ENCODE measurements at regions not wholly inside any gene's neighbourhood (a gene's known extent, or its start where the extent isn't known, plus 50 kb on each side); places are given as distances from the start of the nearest gene placed in this dataset.

DNA sequence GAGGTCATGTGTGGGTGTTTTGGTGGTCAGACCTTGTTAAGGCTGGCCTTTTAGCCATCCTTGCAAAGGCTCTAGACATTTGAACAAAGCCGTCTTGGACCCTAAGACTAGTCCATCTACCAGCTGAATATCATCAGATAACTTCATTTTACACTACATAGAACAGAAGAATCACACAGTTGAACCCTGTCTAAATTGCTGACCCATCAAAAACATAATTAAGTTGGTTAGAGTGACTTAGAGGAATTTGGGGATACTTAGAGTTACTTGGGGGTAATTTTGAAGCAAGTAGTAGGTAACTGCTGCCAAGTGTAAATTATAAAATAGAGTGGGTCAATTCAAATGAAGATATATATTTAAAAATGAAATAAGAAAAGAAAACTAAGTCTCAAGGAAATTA lies 102.9 kb upstream of the ADGRL4 start:
- DNase-seq = no peak

DNA sequence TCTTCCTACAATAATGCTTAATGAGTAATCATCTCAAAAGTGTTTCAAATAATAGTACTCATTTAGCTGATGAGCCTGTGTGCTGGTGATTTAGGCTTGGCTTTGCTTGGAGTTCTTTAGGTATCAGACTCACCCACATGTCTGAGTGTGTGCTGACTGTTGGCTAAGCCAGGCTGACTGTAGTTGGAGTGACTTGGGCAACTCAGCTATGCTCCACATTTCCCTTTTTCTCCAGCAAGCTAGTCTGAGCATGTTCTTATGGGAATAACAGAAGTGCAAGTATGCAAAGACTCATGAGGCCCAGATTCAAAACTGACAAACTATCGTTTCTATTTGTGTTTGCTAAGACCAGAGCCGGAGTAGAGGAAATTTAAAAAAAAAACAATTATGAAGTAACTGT lies 99.0 kb upstream of the ADGRL4 start:
- no peak for DNase-seq

DNA sequence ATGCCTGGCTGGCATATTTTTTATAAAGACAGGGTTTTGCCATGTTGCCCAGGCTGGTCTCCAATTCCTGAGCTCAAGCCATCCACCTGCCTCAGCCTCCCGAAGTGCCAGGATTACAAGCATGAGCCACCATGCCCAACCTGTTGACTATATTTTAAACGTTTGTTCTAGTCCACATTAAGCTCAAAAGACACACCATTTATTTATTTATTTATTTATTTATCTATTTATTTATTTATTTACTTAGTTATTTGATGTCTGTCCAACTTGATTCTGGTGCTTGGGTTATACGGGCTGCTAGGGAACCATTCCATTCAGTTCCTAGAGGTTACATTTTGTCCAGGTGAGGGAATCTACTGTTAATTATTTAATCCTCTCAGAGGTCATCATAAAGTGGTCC lies 98.1 kb upstream of the ADGRL4 start:
- DNase-seq = no peak

DNA sequence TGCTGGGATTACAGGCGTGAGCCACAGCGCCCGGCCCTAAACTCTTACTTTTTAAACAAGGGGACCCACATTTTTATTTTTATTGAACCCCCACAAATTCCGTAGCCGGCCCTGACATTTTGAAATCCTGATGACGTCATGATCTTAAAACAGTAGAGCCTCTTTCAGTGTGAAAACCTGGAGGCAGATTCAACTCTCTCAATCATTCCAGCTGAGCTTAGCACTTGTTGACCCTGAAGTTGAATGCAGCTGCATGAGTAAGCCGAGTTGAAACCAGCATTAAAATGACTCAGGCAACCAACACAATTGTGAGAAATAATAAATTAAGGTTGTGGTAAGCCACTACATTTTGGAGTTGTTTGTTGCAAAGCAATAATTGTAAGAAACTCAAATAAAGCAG lies 93.9 kb upstream of the ADGRL4 start:
- DNase-seq = no peak

- no peak for DNase-seq
These were observed 84.5 kb upstream of the ADGRL4 start for GRCh38 chr1:79090985-79091384.

DNA sequence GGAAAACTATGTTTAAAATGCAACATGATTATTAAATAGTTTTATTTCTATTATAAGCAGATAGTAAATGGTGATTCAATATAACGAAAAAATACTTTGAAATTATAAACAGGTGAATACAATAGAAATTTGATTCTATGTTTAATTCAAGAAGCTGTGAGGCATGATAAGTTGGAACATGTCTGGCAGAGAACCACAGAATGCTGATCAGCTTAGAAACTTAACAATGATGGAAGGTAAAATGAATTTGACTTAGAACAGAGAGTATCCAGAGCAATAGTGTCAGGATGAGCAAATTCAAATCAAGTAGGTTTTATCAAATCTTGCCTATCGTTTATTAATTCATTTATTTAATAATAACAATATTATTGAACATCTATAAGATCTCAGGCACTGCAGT lies 83.4 kb upstream of the ADGRL4 start:
- DNase-seq = no peak

DNA sequence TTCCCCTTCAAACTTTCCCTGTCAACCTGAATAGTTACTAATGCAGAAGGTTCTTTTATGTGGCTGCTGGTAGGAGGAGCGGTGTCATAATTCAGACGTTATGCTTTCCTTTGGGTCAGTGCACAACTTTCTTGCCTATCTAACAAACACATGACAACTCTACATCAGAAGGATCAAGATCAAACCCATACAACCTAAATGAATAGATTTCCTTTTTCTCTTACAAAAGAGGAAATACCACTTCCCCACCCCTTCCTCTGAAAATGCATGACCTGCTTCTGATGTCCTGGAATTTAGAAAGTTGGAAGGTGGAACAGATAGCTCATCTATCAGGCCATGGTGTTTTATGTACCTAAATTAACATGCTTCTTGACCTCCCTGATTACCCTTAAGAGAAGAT lies 75.7 kb upstream of the ADGRL4 start:
- DNase-seq = no peak

DNA sequence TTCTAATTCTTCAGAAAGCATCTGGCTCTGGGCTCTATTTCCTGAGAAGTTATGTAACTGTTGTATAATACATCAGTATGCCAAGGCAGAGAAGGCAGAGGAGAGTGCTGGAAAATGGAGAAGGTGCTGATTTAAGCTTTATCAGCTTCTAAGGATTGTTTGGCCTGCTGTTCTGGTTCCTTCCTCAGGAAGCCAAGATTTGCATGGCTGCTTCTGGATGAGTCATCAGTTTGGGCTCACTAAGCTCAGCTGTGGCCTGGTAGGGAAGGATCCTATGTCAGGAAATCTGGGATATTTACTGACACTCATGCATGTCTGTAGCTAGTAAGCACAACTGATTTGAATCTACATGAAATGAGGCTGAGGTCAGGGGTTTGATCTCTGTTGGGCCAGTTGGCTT lies 73.2 kb upstream of the ADGRL4 start:
- DNase-seq = no peak

GRCh38 chr1:79074975-79075374 lies 68.4 kb upstream of the ADGRL4 start:
- no peak for DNase-seq

DNA sequence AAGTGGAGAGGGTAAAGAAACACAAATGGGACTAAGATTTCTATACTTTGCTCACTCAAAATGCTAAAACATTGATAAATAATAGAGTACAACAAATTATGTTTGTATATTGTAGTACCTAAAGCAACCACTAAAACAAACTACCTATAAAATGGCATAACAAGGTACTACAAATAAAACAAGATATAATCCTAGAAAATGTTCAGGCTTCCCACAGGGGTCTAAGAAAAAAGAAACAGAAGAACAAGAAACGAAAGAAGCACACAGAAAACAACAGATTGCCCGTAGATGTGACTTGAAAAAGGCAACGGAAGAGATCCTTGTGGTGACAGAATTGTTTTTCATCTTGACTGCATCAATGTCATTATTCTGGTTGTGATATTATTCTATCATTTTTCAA lies 63.3 kb upstream of the ADGRL4 start:
- no peak for DNase-seq

DNA sequence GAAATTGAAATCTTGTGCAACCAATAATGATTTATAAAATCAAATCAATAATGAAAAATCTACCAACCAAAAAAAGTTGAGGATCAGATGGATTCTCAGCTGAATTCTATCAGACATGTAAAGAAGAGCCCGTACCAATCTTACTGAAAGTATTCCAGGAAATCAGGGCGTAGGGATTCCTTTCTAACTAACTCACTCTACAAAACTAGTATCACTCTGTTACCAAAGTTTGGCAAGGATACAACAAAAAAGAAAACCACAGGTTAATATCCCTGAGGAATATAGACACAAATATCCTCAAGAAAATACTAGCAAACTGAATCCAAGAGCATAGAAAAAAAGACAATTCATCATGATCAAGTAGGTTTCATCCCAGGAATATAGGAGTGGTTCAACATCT lies 52.8 kb upstream of the ADGRL4 start:
- DNase-seq = no peak
